ENCODE measurements at regions not wholly inside any gene's neighbourhood (a gene's known extent, or its start where the extent isn't known, plus 50 kb on each side); places are given as distances from the start of the nearest gene placed in this dataset.

GRCh38 chr4:62279689-62280088 lies 1079.6 kb downstream of the ADGRL3 start:
- H3K4me3 Mint-ChIP-seq, result no peak overlapping the region
- no peak for DNase-seq (ENCODE audit: low read depth, low spot score)
- no peak for TF ChIP-seq CTCF (conservative IDR thresholded peaks at IDR 0.05)
- no peaks in the 10 kb centered on the region for H3K4me1 Mint-ChIP-seq
- H3K27me3 Mint-ChIP-seq (ENCODE audit: low read depth), result no peaks in the 10 kb centered on the region
- H3K27ac Mint-ChIP-seq (ENCODE audit: unreplicated experiment), result no peak overlapping the region
- no peaks in the 10 kb centered on the region for H3K9me3 Mint-ChIP-seq
- no peaks in the 10 kb centered on the region for H3K36me3 Mint-ChIP-seq (ENCODE audit: low read depth)

GRCh38 chr4:62275470-62275869 lies 1075.3 kb downstream of the ADGRL3 start:
- H3K4me3 Mint-ChIP-seq, result no peak overlapping the region
- H3K36me3 Mint-ChIP-seq (ENCODE audit: low read depth), result no peaks in the 10 kb centered on the region
- no peak for TF ChIP-seq CTCF (conservative IDR thresholded peaks at IDR 0.05)
- no peak for DNase-seq (ENCODE audit: low read depth, low spot score)
- H3K27me3 Mint-ChIP-seq (ENCODE audit: low read depth), result no peaks in the 10 kb centered on the region
- no peaks in the 10 kb centered on the region for H3K9me3 Mint-ChIP-seq
- H3K27ac Mint-ChIP-seq (ENCODE audit: unreplicated experiment), result no peak overlapping the region
- H3K4me1 Mint-ChIP-seq, result no peaks in the 10 kb centered on the region

GRCh38 chr4:62274782-62275181 lies 1074.7 kb downstream of the ADGRL3 start:
- Mint-ChIP-seq H3K4me3 (no peak overlapping the region), H3K27ac (ENCODE audit: unreplicated experiment) (no peak overlapping the region), H3K4me1 (no peaks in the 10 kb centered on the region), H3K36me3 (ENCODE audit: low read depth) (no peaks in the 10 kb centered on the region), H3K27me3 (ENCODE audit: low read depth) (no peaks in the 10 kb centered on the region), H3K9me3 (no peaks in the 10 kb centered on the region)
- no peak for TF ChIP-seq CTCF (conservative IDR thresholded peaks at IDR 0.05)
- DNase-seq (ENCODE audit: low read depth, low spot score), result no peak

DNA sequence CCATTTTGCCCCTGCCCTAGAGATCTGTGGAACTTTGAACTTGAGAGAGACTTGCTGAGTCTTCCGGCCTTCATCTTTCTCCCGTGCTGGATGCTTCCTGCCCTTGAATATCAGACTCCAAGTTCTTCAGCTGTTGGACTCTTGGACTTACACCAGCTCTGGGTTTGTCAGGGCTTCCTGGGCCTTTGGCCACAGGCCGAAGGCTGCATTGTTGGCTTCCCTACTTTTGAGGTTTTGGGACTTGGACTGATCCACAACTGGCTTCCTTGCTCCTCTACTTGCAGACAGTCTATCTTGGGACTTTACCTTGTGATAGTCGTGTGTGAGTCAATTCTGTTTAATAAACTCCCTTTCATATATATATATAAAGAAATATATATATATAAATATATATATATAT lies 1071.0 kb downstream of the ADGRL3 start:
- H3K4me1 Mint-ChIP-seq, result peaks cover 10% of the 10 kb centered on the region
- H3K4me3 Mint-ChIP-seq, result no peak overlapping the region
- H3K9me3 Mint-ChIP-seq, result no peaks in the 10 kb centered on the region
- no peaks in the 10 kb centered on the region for H3K36me3 Mint-ChIP-seq (ENCODE audit: low read depth)
- no peak for DNase-seq (ENCODE audit: low read depth, low spot score)
- no peak for TF ChIP-seq CTCF (conservative IDR thresholded peaks at IDR 0.05)
- no peaks in the 10 kb centered on the region for H3K27me3 Mint-ChIP-seq (ENCODE audit: low read depth)
- H3K27ac Mint-ChIP-seq (ENCODE audit: unreplicated experiment), result no peak overlapping the region

- no peak overlapping the region for H3K4me3 Mint-ChIP-seq
- H3K27me3 Mint-ChIP-seq (ENCODE audit: low read depth), result no peaks in the 10 kb centered on the region
- H3K4me1 Mint-ChIP-seq, result peaks cover 10% of the 10 kb centered on the region
- H3K36me3 Mint-ChIP-seq (ENCODE audit: low read depth), result no peaks in the 10 kb centered on the region
- no peak for TF ChIP-seq CTCF (conservative IDR thresholded peaks at IDR 0.05)
- H3K9me3 Mint-ChIP-seq, result no peaks in the 10 kb centered on the region
- no peak for DNase-seq (ENCODE audit: low read depth, low spot score)
- H3K27ac Mint-ChIP-seq (ENCODE audit: unreplicated experiment), result no peak overlapping the region
Observed at GRCh38 chr4:62269918-62270317, 1069.8 kb downstream of the ADGRL3 start.

DNA sequence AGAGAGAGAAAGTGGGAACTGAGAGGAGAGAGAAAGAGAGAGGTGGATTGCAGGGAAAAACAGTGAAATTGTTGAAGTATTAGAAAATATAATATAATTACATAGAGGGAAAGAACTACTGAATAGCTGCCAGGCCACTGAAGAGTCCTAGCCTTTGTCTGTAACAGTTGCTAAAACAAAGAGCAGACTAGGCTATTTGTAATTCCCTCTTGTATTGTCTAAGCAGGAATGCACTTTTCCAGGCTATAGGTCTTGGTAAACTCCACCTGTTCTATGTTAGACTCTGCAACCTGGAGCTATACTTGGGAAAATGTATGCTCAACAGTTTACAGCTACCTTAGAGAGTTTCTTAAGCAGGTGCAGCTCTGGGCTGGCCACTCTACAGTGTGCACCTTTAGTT lies 1063.3 kb downstream of the ADGRL3 start:
- no peak for TF ChIP-seq CTCF (conservative IDR thresholded peaks at IDR 0.05)
- Mint-ChIP-seq H3K4me1 (peaks cover 10% of the 10 kb centered on the region), H3K9me3 (peaks cover 3% of the 10 kb centered on the region), H3K27ac (ENCODE audit: unreplicated experiment) (no peak overlapping the region), H3K27me3 (ENCODE audit: low read depth) (no peaks in the 10 kb centered on the region), H3K36me3 (ENCODE audit: low read depth) (no peaks in the 10 kb centered on the region), H3K4me3 (no peak overlapping the region)
- no peak for DNase-seq (ENCODE audit: low read depth, low spot score)

All from neural crest cell (in vitro differentiated cells).